NCI-H1092 (cell line): ENCODE measurements at regions not wholly inside any gene's neighbourhood (a gene's known extent, or its start where the extent isn't known, plus 50 kb on each side); places are given as distances from the start of the nearest gene placed in this dataset.
"Not testable (repeated sequence)": the region's sequence is repeated elsewhere in the genome, so short reads cannot be mapped to it uniquely, and the experiment has no call there.

ENCODE experiments used
- DNase-seq: peaks from one replicate; lab custom pipeline; 2025; lab: John Stamatoyannopoulos, UW

DNA sequence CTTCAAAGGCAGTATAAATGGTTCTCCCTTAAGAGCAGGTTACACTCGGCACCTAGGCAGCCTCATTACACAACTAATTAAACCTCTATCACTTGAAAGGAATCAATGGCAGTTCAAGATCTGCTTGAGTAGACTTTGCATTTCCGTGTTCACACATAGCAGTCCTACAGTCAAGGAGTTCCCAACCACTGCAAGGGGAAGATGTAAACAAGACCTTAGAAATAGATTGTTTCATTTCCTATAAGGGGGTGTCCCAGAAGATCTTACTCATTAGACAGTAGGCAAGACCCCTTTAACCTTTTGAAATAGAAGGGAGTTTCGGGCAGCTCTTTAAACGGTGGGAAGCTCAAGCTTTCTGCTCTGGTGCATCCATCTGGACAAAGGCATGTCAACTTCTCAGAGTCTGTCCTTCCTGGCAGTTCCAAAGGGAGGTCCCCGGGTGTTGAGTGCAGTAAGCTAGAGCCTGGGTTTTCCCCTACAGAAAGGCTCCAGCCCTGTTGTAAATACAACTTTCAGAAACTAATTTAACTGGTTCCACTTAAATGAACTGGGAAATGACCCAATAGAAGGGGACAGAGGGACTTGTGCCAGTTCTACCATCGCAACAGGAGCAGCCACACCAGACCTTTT lies 150.8 kb downstream of the RBMX2 start:
- no peak for DNase-seq

DNA sequence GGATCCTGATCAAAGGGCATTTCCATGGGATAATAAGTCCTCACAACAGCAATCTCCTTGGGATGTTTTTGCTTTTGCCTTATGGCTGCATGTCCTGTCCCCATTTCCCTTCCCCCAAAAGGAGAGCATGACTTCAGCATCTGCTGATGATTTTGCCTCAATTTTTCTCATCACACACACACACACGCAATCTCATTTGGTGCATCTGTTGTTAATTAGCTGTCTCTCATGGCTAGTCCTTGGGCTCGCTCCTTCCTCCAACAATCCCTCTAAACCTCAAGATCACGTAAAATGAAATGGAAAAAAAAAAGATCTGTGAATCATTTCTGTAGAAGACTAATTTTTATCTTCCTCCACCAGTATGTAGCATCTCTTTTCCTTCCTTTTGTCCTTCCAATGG lies 153.6 kb downstream of the RBMX2 start:
- no peak for DNase-seq

DNA sequence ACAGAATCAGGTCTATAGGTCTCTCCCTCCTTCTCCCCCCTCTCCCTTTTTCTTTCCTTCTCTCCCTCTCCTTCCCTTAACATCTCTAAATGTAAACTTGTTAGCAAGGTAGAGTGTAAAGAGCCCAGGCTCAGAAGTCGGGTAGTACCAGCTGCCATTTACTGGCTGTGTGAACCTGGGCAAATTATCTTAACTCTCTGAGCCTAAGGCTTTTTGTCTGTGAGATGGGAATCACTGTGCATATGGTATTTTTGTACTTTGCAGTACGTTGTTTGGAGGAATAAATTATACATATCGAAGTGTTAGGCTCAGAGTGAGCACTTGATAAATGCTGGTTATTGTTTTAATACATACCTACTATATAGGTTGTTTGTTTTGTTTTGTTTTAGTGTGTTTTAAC lies 154.0 kb downstream of the RBMX2 start:
- DNase-seq, result no peak

DNA sequence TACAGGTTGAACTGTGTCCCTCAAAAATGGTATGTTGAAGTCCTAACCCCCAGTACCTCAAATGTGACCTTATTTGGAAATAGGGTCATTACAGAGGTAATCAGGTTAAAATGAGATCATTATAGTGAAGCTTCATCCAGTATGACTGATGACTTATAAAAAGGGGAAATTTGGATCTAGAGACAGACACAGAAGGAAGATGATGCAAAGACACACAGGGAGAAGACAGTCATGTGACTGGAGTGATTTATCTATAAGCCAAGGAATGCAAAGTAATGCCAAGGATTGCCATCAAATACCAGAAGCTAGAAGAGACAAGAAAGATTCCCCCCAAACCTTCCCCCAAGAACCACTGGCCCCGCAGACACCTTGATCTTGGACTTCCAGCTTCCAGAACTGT lies 155.2 kb downstream of the RBMX2 start:
- DNase-seq, result no peak

DNA sequence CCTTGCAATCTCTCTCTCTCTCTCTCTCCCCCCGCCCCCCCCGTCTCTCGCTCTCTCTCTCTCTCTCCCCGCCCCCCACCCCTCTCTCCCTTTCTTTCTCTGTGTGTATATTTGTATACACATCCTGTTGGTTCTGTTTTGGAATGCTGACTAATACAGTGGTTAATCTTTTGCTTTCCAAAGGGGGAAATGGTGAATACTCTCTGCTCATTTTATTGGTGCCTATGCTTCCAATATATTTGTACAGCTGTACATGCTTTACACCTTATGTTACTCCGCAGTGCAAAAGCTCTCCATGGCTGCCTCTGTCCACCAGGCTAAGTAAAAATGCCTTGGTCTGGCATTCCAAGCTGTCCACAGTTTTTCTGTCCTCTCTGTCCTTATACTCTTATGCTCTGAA lies 158.8 kb downstream of the RBMX2 start:
- no peak for DNase-seq

DNA sequence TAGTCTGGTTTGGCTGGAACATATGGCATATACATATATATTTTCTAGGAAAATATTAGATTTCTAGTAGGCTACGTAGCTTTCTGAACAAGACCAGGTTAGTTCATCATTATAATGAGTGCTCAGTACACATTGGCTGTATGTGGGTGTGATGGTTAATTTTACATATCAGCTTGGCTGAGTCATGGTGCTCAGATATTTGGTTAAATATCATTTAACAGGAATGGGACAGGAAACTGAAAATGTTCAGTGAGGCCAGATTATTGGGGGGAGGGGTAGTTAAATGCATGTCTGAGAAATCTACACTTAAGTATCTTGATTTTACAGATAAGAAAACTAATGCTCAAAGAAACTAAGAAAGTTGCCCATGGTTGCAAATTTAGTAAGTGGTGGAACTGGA lies 160.1 kb downstream of the RBMX2 start:
- DNase-seq, result no peak

DNA sequence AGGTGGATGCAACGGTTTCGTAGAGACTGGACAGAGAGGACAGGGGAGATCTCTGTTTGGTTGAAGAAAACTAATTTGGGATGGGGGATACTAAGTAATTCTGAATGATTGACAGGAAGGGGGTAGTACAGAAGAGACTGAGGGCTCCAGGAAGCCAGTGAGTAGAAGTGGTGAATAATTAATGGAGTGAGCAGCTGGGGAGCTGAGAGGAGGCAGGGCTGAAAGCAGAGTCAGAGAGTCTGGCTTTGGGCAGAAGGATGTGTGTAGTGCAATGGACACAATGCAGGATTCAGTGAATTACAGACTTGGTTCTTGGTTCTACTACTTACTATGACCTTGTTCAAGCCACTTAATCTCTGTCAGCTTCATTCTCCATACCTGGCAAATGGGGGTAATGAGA lies 161.7 kb downstream of the RBMX2 start:
- no peak for DNase-seq

DNA sequence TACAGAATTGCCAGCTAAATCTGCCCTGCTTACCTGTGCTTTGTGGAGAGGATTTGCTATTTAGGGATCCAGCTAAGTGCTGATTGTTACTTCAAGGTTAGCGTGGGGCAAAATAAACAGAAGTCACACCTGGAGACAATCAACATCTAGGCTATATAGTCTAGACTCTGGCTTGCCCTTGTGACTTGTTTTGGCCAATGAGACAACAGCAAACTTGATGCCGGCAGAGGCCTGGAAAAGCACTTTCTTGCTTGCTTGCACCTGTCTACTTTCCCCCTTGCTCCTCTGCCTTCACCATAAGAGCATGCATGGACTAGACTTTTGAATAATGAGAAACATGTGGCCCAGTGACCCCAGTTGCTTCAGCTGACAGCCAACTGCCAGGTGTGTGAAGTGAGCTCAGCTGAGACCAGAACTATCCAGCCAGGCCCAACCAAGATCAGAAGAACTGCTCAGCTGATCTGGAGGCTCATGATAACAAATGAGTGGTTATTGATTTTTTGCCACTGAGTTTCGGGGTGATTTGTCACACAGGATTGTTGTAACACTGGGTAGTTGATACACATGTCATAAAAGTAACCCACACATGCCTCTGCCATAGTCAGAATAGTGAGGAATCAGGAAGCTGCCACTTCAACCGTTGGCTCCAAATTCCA lies 164.4 kb downstream of the RBMX2 start:
- DNase-seq, result no peak

DNA sequence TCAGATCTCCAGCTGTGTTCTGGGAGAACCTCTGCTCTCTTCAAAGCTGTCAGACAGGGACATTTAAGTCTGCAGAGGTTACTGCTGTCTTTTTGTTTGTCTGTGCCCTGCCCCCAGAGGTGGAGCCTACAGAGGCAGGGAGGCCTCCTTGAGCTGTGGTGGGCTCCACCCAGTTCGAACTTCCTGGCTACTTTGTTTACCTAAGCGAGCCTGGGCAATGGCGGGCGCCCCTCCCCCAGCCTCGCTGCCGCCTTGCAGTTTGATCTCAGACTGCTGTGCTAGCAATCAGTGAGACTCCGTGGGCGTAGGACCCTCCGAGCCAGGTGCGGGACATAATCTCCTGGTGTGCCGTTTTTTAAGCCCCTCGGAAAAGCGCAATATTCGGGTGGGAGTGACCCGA lies 171.2 kb downstream of the RBMX2 start:
- DNase-seq, result not testable (repeated sequence)
